ENCODE measurements at regions not wholly inside any gene's neighbourhood (a gene's known extent, or its start where the extent isn't known, plus 50 kb on each side); places are given as distances from the start of the nearest gene placed in this dataset.

- H3K4me3 ChIP-seq (replicated peaks; ENCODE audit: low read depth, low read length): no peak overlapping the region
- no peak for DNase-seq (ENCODE audit: extremely low read depth, insufficient read length)
- no peaks in the 10 kb centered on the region for H3K27me3 ChIP-seq (replicated peaks; ENCODE audit: control insufficient read depth, insufficient read depth, low read length)
- no peaks in the 10 kb centered on the region for H3K36me3 ChIP-seq (ENCODE audit: control insufficient read depth, insufficient read depth, low read length)
- TF ChIP-seq, protein P1, sequence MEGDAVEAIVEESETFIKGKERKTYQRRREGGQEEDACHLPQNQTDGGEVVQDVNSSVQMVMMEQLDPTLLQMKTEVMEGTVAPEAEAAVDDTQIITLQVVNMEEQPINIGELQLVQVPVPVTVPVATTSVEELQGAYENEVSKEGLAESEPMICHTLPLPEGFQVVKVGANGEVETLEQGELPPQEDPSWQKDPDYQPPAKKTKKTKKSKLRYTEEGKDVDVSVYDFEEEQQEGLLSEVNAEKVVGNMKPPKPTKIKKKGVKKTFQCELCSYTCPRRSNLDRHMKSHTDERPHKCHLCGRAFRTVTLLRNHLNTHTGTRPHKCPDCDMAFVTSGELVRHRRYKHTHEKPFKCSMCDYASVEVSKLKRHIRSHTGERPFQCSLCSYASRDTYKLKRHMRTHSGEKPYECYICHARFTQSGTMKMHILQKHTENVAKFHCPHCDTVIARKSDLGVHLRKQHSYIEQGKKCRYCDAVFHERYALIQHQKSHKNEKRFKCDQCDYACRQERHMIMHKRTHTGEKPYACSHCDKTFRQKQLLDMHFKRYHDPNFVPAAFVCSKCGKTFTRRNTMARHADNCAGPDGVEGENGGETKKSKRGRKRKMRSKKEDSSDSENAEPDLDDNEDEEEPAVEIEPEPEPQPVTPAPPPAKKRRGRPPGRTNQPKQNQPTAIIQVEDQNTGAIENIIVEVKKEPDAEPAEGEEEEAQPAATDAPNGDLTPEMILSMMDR (IDR thresholded peaks at IDR 0.05; ENCODE audit: insufficient read depth, low read length, poor library complexity, severe bottlenecking): no peak
These were observed 174.4 kb downstream of the DUSP6 start for GRCh38 chr12:89177802-89178395.

DNA sequence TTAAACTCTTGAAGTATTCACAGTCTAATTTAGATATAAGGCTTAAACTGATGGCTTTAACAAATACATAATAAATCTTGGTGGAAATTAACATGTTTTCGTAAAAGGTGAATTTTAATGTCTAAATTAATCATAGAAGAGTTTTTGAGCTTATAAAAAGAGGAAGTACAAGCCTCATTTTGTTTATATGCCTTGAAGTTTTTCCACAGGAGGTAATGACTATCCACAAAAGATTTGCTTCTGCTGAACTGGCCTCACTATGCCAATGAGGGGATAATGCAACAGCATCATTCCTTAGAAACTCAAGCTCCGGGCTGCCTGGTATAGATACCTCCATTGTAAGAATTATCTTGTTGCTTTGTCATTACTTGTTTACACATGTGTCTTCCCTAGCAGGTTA is 175.6 kb downstream of the DUSP6 start:
- no peak for DNase-seq (ENCODE audit: extremely low read depth, insufficient read length)
- TF ChIP-seq, protein P1 (IDR thresholded peaks at IDR 0.05; ENCODE audit: insufficient read depth, low read length, poor library complexity, severe bottlenecking): no peak
- H3K4me3 ChIP-seq (replicated peaks; ENCODE audit: low read depth, low read length): no peak overlapping the region
- no peaks in the 10 kb centered on the region for H3K36me3 ChIP-seq (ENCODE audit: control insufficient read depth, insufficient read depth, low read length)
- H3K27me3 ChIP-seq (replicated peaks; ENCODE audit: control insufficient read depth, insufficient read depth, low read length): no peaks in the 10 kb centered on the region

DNA sequence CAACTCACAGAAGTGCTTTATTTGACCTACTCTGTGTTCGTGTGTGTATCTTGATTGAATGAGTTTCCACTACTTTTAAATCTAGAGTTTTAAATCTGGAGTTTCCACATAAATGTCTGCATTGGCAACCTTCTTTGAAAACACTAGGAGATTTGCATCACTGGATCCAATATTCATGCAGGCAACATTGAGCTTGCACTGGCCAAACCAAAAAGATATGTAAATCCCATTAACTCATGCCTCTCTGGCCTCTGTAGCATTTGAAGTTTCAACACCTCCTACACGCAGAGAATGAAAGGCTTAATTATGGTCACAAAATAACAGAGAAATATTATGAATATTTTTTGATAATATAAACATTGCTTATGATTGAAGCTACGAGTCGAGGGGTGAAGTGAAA is 178.6 kb downstream of the DUSP6 start:
- Histone ChIP-seq H3K4me3 (replicated peaks; ENCODE audit: low read depth, low read length) (no peak overlapping the region), H3K36me3 (ENCODE audit: control insufficient read depth, insufficient read depth, low read length) (no peaks in the 10 kb centered on the region), H3K27me3 (replicated peaks; ENCODE audit: control insufficient read depth, insufficient read depth, low read length) (no peaks in the 10 kb centered on the region)
- TF ChIP-seq, protein P1 (IDR thresholded peaks at IDR 0.05; ENCODE audit: insufficient read depth, low read length, poor library complexity, severe bottlenecking): no peak
- DNase-seq (ENCODE audit: extremely low read depth, insufficient read length): no peak

- H3K27me3 ChIP-seq (replicated peaks; ENCODE audit: control insufficient read depth, insufficient read depth, low read length): no peaks in the 10 kb centered on the region
- no peak for DNase-seq (ENCODE audit: extremely low read depth, insufficient read length)
- TF ChIP-seq, protein P1 (IDR thresholded peaks at IDR 0.05; ENCODE audit: insufficient read depth, low read length, poor library complexity, severe bottlenecking): no peak
- no peak overlapping the region for H3K4me3 ChIP-seq (replicated peaks; ENCODE audit: low read depth, low read length)
- H3K36me3 ChIP-seq (ENCODE audit: control insufficient read depth, insufficient read depth, low read length): no peaks in the 10 kb centered on the region
These were observed 179.2 kb downstream of the DUSP6 start for GRCh38 chr12:89173096-89173495.

- no peaks in the 10 kb centered on the region for H3K27me3 ChIP-seq (replicated peaks; ENCODE audit: control insufficient read depth, insufficient read depth, low read length)
- TF ChIP-seq, protein P1 (IDR thresholded peaks at IDR 0.05; ENCODE audit: insufficient read depth, low read length, poor library complexity, severe bottlenecking): no peak
- no peak for DNase-seq (ENCODE audit: extremely low read depth, insufficient read length)
These were observed 180.1 kb downstream of the DUSP6 start for GRCh38 chr12:89172224-89172623.

DNA sequence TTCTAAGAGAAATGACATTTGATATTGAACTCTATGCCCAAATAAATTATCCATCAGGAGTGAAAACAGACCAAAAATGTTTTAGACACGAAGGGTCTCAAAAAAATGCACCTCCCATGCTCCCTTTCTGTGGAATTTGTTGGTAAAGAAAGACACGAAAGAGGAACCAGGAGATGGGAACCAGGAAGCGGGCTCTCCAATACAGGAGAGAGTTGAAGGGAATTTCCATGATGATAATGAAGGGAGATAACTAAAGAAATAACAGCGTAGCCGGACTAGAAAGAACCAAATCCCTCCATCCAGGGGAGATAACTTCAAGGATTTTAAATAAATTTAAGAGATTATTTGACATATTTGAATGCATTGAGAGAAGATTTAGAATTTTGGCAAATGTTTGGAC is 183.0 kb downstream of the DUSP6 start:
- Histone ChIP-seq H3K27me3 (replicated peaks; ENCODE audit: control insufficient read depth, insufficient read depth, low read length) (no peaks in the 10 kb centered on the region), H3K4me3 (replicated peaks; ENCODE audit: low read depth, low read length) (no peak overlapping the region), H3K36me3 (ENCODE audit: control insufficient read depth, insufficient read depth, low read length) (no peaks in the 10 kb centered on the region)
- TF ChIP-seq, protein P1 (IDR thresholded peaks at IDR 0.05; ENCODE audit: insufficient read depth, low read length, poor library complexity, severe bottlenecking): no peak
- DNase-seq (ENCODE audit: extremely low read depth, insufficient read length): no peak

More at GRCh38 chr12:89172224-89172623, 180.1 kb downstream of the DUSP6 start:
- H3K36me3 ChIP-seq (ENCODE audit: control insufficient read depth, insufficient read depth, low read length): no peaks in the 10 kb centered on the region
- H3K4me3 ChIP-seq (replicated peaks; ENCODE audit: low read depth, low read length): no peak overlapping the region

Measured in GM06990 (cell line).